ENCODE measurements at regions not wholly inside any gene's neighbourhood (a gene's known extent, or its start where the extent isn't known, plus 50 kb on each side); places are given as distances from the start of the nearest gene placed in this dataset.

- no peak for DNase-seq (ENCODE audit: low spot score)
These were observed 926.6 kb downstream of the VRK1 start for GRCh38 chr14:97723819-97724218.

- no peak for DNase-seq (ENCODE audit: low spot score)
These were observed 927.1 kb downstream of the VRK1 start for GRCh38 chr14:97724265-97724731.

GRCh38 chr14:97726676-97727075 lies 929.5 kb downstream of the VRK1 start:
- no peak for DNase-seq (ENCODE audit: low spot score)

GRCh38 chr14:97730706-97731105 lies 933.5 kb downstream of the VRK1 start:
- no peak for DNase-seq (ENCODE audit: low spot score)

GRCh38 chr14:97731800-97732199 lies 934.6 kb downstream of the VRK1 start:
- DNase-seq (ENCODE audit: low spot score) = no peak

GRCh38 chr14:97747316-97747715 lies 950.1 kb downstream of the VRK1 start:
- no peak for DNase-seq (ENCODE audit: low spot score)

GRCh38 chr14:97748616-97749015 lies 951.4 kb downstream of the VRK1 start:
- no peak for DNase-seq (ENCODE audit: low spot score)

GRCh38 chr14:97757491-97757890 lies 960.3 kb downstream of the VRK1 start:
- DNase-seq (ENCODE audit: low spot score) = no peak

GRCh38 chr14:97760050-97760449 lies 962.9 kb downstream of the VRK1 start:
- DNase-seq (ENCODE audit: low spot score) = no peak

- no peak for DNase-seq (ENCODE audit: low spot score)
These were observed 965.2 kb downstream of the VRK1 start for GRCh38 chr14:97762386-97762785.

GRCh38 chr14:97771340-97772045 lies 974.3 kb downstream of the VRK1 start:
- DNase-seq (ENCODE audit: low spot score) = no peak

- DNase-seq (ENCODE audit: low spot score) = no peak
These were observed 976.4 kb downstream of the VRK1 start for GRCh38 chr14:97773598-97773997.

GRCh38 chr14:97776890-97777558 lies 979.8 kb downstream of the VRK1 start:
- DNase-seq (ENCODE audit: low spot score) = no peak

GRCh38 chr14:97777622-97778355 lies 980.6 kb downstream of the VRK1 start:
- DNase-seq (ENCODE audit: low spot score) = no peak

GRCh38 chr14:97779140-97779539 lies 982.0 kb downstream of the VRK1 start:
- DNase-seq (ENCODE audit: low spot score) = no peak

GRCh38 chr14:97780804-97781203 lies 983.6 kb downstream of the VRK1 start:
- DNase-seq (ENCODE audit: low spot score) = no peak

GRCh38 chr14:97781961-97782360 lies 984.8 kb downstream of the VRK1 start:
- DNase-seq (ENCODE audit: low spot score) = no peak

- DNase-seq (ENCODE audit: low spot score) = no peak
These were observed 985.8 kb downstream of the VRK1 start for GRCh38 chr14:97782871-97783414.

- no peak for DNase-seq (ENCODE audit: low spot score)
These were observed 988.3 kb downstream of the VRK1 start for GRCh38 chr14:97785495-97785894.

GRCh38 chr14:97788364-97788763 lies 991.2 kb downstream of the VRK1 start:
- no peak for DNase-seq (ENCODE audit: low spot score)

- no peak for DNase-seq (ENCODE audit: low spot score)
These were observed 991.8 kb downstream of the VRK1 start for GRCh38 chr14:97788846-97789526.

- DNase-seq (ENCODE audit: low spot score) = no peak
These were observed 993.9 kb downstream of the VRK1 start for GRCh38 chr14:97791072-97791471.
